ENCODE measurements at regions not wholly inside any gene's neighbourhood (a gene's known extent, or its start where the extent isn't known, plus 50 kb on each side); places are given as distances from the start of the nearest gene placed in this dataset.
"Not testable (repeated sequence)": the region's sequence is repeated elsewhere in the genome, so short reads cannot be mapped to it uniquely, and the experiment has no call there.

DNA sequence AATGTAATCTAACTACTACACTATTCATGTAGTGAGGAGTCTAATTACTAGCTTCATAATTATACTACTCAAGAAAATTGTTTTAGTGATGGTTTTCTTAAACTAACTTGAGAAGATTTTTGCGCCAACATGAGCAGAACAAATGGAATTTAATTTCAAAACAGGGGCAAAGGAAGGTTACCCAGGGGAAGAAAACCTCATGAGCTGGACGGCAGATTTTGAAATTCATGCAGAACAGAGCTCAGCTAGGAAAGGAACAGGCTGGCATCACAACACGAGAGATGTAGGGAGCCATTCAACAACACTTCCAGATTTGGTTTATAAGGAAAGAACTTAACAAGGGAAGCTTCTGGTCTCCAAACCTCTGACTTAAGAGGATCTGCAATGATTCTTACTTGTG is 235.3 kb upstream of the PRKCQ start:
- Histone ChIP-seq H3K27me3 (ENCODE audit: control insufficient read depth in 2 of 2, insufficient read depth in 2 of 2, low read length in 2 of 2) (peaks cover 0 to 2% of the 10 kb centered on the region in 2 donors), H3K4me3 (ENCODE audit: low read length in 2 of 2) (no peak overlapping the region), H3K27ac (ENCODE audit: low read depth in 2 of 2, low read length in 2 of 2) (no peak overlapping the region), H3K36me3 (ENCODE audit: control insufficient read depth in 2 of 2, insufficient read depth in 2 of 2, low read length in 2 of 2) (no peaks in the 10 kb centered on the region), H3K9ac (ENCODE audit: low read depth in 1 of 2, low read length in 2 of 2) (no peak overlapping the region), H3K4me1 (ENCODE audit: control insufficient read depth in 2 of 2, insufficient read depth in 2 of 2, low read length in 2 of 2) (no peaks in the 10 kb centered on the region), H3K9me3 (ENCODE audit: control insufficient read depth in 2 of 2, low read length in 2 of 2) (no peaks in the 10 kb centered on the region)

GRCh38 chr10:6813856-6814255 is 233.8 kb upstream of the PRKCQ start:
- Histone ChIP-seq H3K4me1 (ENCODE audit: control insufficient read depth in 2 of 2, insufficient read depth in 2 of 2, low read length in 2 of 2) (no peaks in the 10 kb centered on the region), H3K9ac (ENCODE audit: low read depth in 1 of 2, low read length in 2 of 2) (no peak overlapping the region), H3K9me3 (ENCODE audit: control insufficient read depth in 2 of 2, low read length in 2 of 2) (no peaks in the 10 kb centered on the region), H3K27me3 (ENCODE audit: control insufficient read depth in 2 of 2, insufficient read depth in 2 of 2, low read length in 2 of 2) (peaks cover 0 to 2% of the 10 kb centered on the region in 2 donors), H3K27ac (ENCODE audit: low read depth in 2 of 2, low read length in 2 of 2) (no peak overlapping the region), H3K4me3 (ENCODE audit: low read length in 2 of 2) (no peak overlapping the region), H3K36me3 (ENCODE audit: control insufficient read depth in 2 of 2, insufficient read depth in 2 of 2, low read length in 2 of 2) (no peaks in the 10 kb centered on the region)

GRCh38 chr10:6813306-6813705 is 233.2 kb upstream of the PRKCQ start:
- Histone ChIP-seq H3K27ac (ENCODE audit: low read depth in 2 of 2, low read length in 2 of 2) (no peak overlapping the region), H3K4me3 (ENCODE audit: low read length in 2 of 2) (no peak overlapping the region), H3K9me3 (ENCODE audit: control insufficient read depth in 2 of 2, low read length in 2 of 2) (no peaks in the 10 kb centered on the region), H3K27me3 (ENCODE audit: control insufficient read depth in 2 of 2, insufficient read depth in 2 of 2, low read length in 2 of 2) (peaks cover 0 to 2% of the 10 kb centered on the region in 2 donors), H3K4me1 (ENCODE audit: control insufficient read depth in 2 of 2, insufficient read depth in 2 of 2, low read length in 2 of 2) (no peaks in the 10 kb centered on the region), H3K36me3 (ENCODE audit: control insufficient read depth in 2 of 2, insufficient read depth in 2 of 2, low read length in 2 of 2) (no peaks in the 10 kb centered on the region), H3K9ac (ENCODE audit: low read depth in 1 of 2, low read length in 2 of 2) (no peak overlapping the region)

DNA sequence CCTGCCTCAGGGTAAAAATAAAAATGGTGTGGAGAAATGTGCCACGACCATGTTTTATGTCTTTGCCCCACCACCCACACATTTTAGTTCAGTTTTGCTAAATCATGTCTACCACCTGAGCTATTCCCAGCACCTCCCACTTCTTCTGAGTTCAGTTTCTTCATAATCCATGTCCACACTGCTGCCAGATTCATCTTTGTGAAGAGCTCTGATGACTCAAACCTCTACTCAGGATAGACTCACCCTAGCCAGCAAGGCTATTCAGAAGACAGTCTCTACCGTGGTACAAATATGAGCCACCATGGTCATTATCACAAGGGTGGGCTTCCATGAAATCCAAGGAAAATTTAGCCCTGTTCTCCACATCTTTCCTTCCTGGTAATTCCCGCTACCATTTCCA is 231.1 kb upstream of the PRKCQ start:
- H3K36me3 ChIP-seq (ENCODE audit: control insufficient read depth in 2 of 2, insufficient read depth in 2 of 2, low read length in 2 of 2), result no peaks in the 10 kb centered on the region
- H3K4me1 ChIP-seq (ENCODE audit: control insufficient read depth in 2 of 2, insufficient read depth in 2 of 2, low read length in 2 of 2), result no peaks in the 10 kb centered on the region
- H3K4me3 ChIP-seq (ENCODE audit: low read length in 2 of 2), result no peak overlapping the region
- H3K9ac ChIP-seq (ENCODE audit: low read depth in 1 of 2, low read length in 2 of 2), result no peak overlapping the region
- no peak overlapping the region for H3K27ac ChIP-seq (ENCODE audit: low read depth in 2 of 2, low read length in 2 of 2)
- peaks cover 0 to 2% of the 10 kb centered on the region in 2 donors for H3K27me3 ChIP-seq (ENCODE audit: control insufficient read depth in 2 of 2, insufficient read depth in 2 of 2, low read length in 2 of 2)
- H3K9me3 ChIP-seq (ENCODE audit: control insufficient read depth in 2 of 2, low read length in 2 of 2), result no peaks in the 10 kb centered on the region

DNA sequence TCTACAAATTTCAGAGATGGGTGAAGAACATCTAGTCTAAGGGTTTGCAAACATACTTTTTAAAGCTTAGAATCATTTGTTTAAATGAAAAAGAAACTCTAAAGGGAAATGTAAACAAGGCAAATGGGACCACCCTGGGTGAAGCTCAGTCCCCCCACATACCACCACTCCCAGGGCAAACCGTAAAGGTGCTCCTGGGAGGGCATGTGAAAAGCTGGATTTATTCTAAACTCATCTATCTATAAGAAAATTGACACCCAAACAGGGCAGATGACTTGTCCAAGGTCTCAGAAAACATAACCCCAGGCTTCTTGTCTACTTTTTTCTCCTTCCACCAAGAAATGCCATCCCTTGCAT is 223.3 kb upstream of the PRKCQ start:
- Histone ChIP-seq H3K4me1 (ENCODE audit: control insufficient read depth in 2 of 2, insufficient read depth in 2 of 2, low read length in 2 of 2) (no peaks in the 10 kb centered on the region), H3K27ac (ENCODE audit: low read depth in 2 of 2, low read length in 2 of 2) (no peak overlapping the region), H3K9ac (ENCODE audit: low read depth in 1 of 2, low read length in 2 of 2) (no peak overlapping the region), H3K4me3 (ENCODE audit: low read length in 2 of 2) (no peak overlapping the region), H3K36me3 (ENCODE audit: control insufficient read depth in 2 of 2, insufficient read depth in 2 of 2, low read length in 2 of 2) (no peaks in the 10 kb centered on the region), H3K9me3 (ENCODE audit: control insufficient read depth in 2 of 2, low read length in 2 of 2) (no peaks in the 10 kb centered on the region), H3K27me3 (ENCODE audit: control insufficient read depth in 2 of 2, insufficient read depth in 2 of 2, low read length in 2 of 2) (no peaks in the 10 kb centered on the region)

DNA sequence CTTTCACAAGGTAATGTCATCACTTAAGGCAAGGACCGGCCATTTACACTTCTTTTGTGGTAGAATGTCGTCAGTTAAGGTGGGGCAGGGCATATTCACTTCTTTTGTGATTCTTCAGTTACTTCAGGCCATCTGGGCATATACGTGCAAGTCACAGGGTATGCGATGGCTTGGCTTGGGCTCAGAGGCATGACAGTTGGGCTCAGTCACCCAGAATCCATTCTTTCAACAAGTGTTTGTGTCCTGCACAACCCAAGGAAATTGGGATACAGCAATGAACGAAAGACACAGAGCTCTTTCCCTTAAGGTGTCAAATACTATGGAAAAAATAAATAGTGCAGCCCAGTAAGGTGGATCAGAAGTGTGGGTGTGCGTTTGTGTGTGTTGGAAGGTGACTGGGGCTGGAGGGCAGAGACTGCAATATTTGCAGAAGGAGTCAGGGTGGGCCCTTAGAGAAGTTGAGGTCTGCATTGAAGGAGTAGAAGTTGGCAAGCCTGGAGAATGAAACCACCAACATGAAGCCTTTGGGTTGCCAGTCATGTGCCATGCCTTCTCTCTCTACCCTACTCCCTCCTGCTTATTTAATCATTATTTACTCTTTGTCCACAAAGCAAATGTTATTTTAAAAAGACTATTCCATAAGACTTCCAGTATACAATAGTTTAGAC is 222.8 kb upstream of the PRKCQ start:
- Histone ChIP-seq H3K4me3 (ENCODE audit: low read length in 2 of 2) (no peak overlapping the region), H3K27ac (ENCODE audit: low read depth in 2 of 2, low read length in 2 of 2) (no peak overlapping the region), H3K9ac (ENCODE audit: low read depth in 1 of 2, low read length in 2 of 2) (no peak overlapping the region), H3K36me3 (ENCODE audit: control insufficient read depth in 2 of 2, insufficient read depth in 2 of 2, low read length in 2 of 2) (no peaks in the 10 kb centered on the region), H3K9me3 (ENCODE audit: control insufficient read depth in 2 of 2, low read length in 2 of 2) (no peaks in the 10 kb centered on the region), H3K4me1 (ENCODE audit: control insufficient read depth in 2 of 2, insufficient read depth in 2 of 2, low read length in 2 of 2) (no peaks in the 10 kb centered on the region), H3K27me3 (ENCODE audit: control insufficient read depth in 2 of 2, insufficient read depth in 2 of 2, low read length in 2 of 2) (no peaks in the 10 kb centered on the region)

DNA sequence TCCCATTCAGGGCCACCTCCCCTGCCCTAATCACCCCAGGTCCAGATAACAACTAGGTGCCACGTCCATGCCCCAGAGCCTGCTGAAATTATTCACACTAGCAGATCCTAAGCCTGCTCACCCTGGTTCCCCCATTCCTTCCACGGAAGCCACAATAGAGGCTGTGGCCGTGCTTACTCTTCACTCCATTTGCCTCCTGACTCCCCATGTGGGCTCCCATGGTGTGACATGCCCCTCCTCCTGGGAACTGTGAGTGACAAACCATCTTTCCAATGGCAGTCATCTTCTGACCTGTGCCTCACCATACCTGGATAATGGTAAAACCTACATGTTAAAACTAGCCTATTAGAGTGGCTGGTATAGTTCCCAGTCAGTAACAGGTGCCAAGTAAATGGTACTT is 216.2 kb upstream of the PRKCQ start:
- no peaks in the 10 kb centered on the region for H3K36me3 ChIP-seq (ENCODE audit: control insufficient read depth in 2 of 2, insufficient read depth in 2 of 2, low read length in 2 of 2)
- no peaks in the 10 kb centered on the region for H3K9me3 ChIP-seq (ENCODE audit: control insufficient read depth in 2 of 2, low read length in 2 of 2)
- no peaks in the 10 kb centered on the region for H3K4me1 ChIP-seq (ENCODE audit: control insufficient read depth in 2 of 2, insufficient read depth in 2 of 2, low read length in 2 of 2)
- H3K4me3 ChIP-seq (ENCODE audit: low read length in 2 of 2), result no peak overlapping the region
- no peak overlapping the region for H3K9ac ChIP-seq (ENCODE audit: low read depth in 1 of 2, low read length in 2 of 2)
- H3K27me3 ChIP-seq (ENCODE audit: control insufficient read depth in 2 of 2, insufficient read depth in 2 of 2, low read length in 2 of 2), result peaks cover 0 to 5% of the 10 kb centered on the region in 2 donors
- H3K27ac ChIP-seq (ENCODE audit: low read depth in 2 of 2, low read length in 2 of 2), result no peak overlapping the region

DNA sequence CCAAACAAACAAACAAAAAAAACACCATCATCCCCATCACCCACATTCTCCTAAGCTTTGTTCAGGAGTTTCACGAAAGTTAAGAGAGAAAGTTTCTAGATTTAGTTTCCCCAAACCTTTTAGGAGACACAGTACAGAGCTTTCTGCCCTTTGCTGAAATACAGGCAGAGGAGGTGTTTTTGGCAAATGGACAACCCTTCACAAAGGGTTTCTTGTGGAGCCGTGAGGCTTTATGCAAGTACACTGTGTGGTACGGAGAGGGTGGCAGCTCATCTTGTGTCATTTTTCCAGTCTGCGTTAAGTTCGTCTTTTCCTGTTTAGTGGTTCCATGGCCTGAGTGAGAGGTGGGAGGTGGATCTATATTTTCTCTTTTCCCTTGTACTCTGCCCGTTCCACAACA is 215.5 kb upstream of the PRKCQ start:
- Histone ChIP-seq H3K4me3 (ENCODE audit: low read length in 2 of 2) (no peak overlapping the region), H3K9ac (ENCODE audit: low read depth in 1 of 2, low read length in 2 of 2) (no peak overlapping the region), H3K9me3 (ENCODE audit: control insufficient read depth in 2 of 2, low read length in 2 of 2) (no peaks in the 10 kb centered on the region), H3K4me1 (ENCODE audit: control insufficient read depth in 2 of 2, insufficient read depth in 2 of 2, low read length in 2 of 2) (no peaks in the 10 kb centered on the region), H3K27me3 (ENCODE audit: control insufficient read depth in 2 of 2, insufficient read depth in 2 of 2, low read length in 2 of 2) (peaks cover 0 to 5% of the 10 kb centered on the region in 2 donors), H3K36me3 (ENCODE audit: control insufficient read depth in 2 of 2, insufficient read depth in 2 of 2, low read length in 2 of 2) (no peaks in the 10 kb centered on the region), H3K27ac (ENCODE audit: low read depth in 2 of 2, low read length in 2 of 2) (no peak overlapping the region)

DNA sequence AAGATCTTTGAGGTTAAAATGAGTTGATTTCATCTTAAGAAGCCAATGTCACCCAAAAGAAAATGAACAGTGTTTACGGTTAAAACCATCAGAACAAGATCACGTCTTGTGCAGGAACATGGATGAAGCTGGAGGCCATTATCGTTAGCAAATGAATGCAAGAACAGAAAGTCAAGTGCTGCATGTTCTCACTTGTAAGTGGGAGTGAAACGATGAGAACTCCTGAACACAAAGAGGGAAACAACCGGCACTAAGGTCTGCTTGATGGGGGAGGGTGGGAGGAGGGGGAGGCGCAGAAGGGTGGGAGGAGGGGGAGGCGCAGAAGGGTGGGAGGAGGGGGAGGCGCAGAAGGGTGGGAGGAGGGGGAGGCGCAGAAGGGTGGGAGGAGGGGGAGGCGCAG is 214.8 kb upstream of the PRKCQ start:
- H3K9me3 ChIP-seq (ENCODE audit: control insufficient read depth in 2 of 2, low read length in 2 of 2); H3K27me3 ChIP-seq (ENCODE audit: control insufficient read depth in 2 of 2, insufficient read depth in 2 of 2, low read length in 2 of 2); H3K4me3 ChIP-seq (ENCODE audit: low read length in 2 of 2); H3K9ac ChIP-seq (ENCODE audit: low read depth in 1 of 2, low read length in 2 of 2); H3K27ac ChIP-seq (ENCODE audit: low read depth in 2 of 2, low read length in 2 of 2); H3K4me1 ChIP-seq (ENCODE audit: control insufficient read depth in 2 of 2, insufficient read depth in 2 of 2, low read length in 2 of 2); H3K36me3 ChIP-seq (ENCODE audit: control insufficient read depth in 2 of 2, insufficient read depth in 2 of 2, low read length in 2 of 2): not testable (repeated sequence)

DNA sequence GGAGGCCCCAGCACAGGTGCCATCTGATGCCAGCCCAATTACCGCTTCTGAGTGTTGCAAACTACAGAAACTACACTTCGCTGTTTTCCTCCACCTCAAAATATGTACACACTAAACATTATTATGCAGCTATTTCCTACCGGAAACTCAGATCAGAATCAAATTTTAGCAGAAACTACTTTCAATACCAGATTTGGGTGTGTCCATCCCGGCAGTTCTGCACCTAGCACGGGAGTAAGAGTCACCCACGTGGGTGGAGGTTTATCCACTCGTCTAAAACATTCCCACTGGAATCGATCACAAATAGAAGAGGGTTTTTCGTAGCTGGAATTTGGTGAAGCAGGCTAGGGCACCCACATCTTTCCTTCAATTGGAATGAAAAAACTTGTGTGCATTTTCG is 214.4 kb upstream of the PRKCQ start:
- Histone ChIP-seq H3K4me1 (ENCODE audit: control insufficient read depth in 2 of 2, insufficient read depth in 2 of 2, low read length in 2 of 2) (no peaks in the 10 kb centered on the region), H3K36me3 (ENCODE audit: control insufficient read depth in 2 of 2, insufficient read depth in 2 of 2, low read length in 2 of 2) (no peaks in the 10 kb centered on the region), H3K27me3 (ENCODE audit: control insufficient read depth in 2 of 2, insufficient read depth in 2 of 2, low read length in 2 of 2) (peaks cover 3 to 5% of the 10 kb centered on the region in 2 donors), H3K4me3 (ENCODE audit: low read length in 2 of 2) (no peak overlapping the region), H3K9me3 (ENCODE audit: control insufficient read depth in 2 of 2, low read length in 2 of 2) (no peaks in the 10 kb centered on the region), H3K9ac (ENCODE audit: low read depth in 1 of 2, low read length in 2 of 2) (no peak overlapping the region), H3K27ac (ENCODE audit: low read depth in 2 of 2, low read length in 2 of 2) (no peak overlapping the region)

DNA sequence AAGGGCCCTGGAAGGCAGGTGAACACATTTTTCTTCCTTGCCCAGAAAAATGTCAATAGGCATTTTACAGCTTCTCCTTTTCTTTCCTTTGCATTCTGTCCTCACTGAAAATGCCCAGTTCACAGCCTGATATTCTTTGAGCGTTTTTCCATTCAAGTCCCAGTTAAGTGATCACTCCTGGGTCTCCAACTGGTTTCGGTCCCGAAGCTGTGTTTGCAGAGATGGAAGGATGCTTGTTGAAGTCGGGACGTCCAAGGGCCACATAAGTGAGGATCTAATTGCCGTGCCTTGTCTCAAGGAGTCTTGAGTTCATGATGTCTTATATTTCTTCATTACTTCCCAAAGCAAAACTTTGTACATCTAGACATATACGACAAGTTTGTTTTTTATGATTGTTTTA is 208.7 kb upstream of the PRKCQ start:
- H3K36me3 ChIP-seq (ENCODE audit: control insufficient read depth in 2 of 2, insufficient read depth in 2 of 2, low read length in 2 of 2), result no peaks in the 10 kb centered on the region
- no peak overlapping the region for H3K9ac ChIP-seq (ENCODE audit: low read depth in 1 of 2, low read length in 2 of 2)
- no peak overlapping the region for H3K4me3 ChIP-seq (ENCODE audit: low read length in 2 of 2)
- no peak overlapping the region for H3K27ac ChIP-seq (ENCODE audit: low read depth in 2 of 2, low read length in 2 of 2)
- H3K9me3 ChIP-seq (ENCODE audit: control insufficient read depth in 2 of 2, low read length in 2 of 2), result no peaks in the 10 kb centered on the region
- peaks cover 3% of the 10 kb centered on the region in 2 donors for H3K27me3 ChIP-seq (ENCODE audit: control insufficient read depth in 2 of 2, insufficient read depth in 2 of 2, low read length in 2 of 2)
- no peaks in the 10 kb centered on the region for H3K4me1 ChIP-seq (ENCODE audit: control insufficient read depth in 2 of 2, insufficient read depth in 2 of 2, low read length in 2 of 2)
